ENCODE measurements at regions not wholly inside any gene's neighbourhood (a gene's known extent, or its start where the extent isn't known, plus 50 kb on each side); places are given as distances from the start of the nearest gene placed in this dataset.

DNA sequence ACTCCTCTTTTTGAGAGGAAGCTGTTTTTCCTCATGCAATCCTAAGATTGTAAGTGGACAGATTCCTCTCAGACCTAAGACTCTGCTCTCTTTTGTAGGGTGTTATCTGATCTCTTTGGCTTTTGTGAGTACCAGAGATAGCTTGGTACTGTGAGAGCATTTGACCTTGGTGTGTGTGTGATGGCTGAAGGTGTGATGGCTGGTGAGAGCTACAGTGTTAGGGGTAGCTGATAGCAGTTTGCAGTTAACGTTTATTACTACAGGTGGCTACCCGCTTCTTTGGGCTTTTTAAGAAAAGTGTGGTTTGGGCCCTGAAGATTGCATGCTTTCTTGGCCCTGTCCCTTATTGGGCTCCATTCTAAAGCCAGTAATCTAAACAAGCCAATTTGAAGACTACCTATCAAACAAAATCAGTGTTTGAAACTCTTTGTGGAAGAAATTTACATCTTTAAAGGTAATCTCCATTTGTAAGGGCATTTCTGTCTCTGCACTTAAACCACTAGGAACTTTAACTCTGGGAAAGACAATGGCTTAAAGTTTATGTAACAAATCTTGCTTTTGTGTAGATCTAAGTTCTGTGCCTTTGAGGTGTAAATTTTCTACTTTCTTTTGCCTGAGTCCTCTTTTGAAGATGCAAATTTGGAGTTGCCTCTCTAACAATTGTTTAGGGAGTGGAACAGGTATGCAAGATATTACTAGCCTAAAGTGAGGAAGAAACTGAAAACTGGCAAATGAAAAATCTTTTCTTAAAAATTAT, 85.3 kb upstream of the SERBP1 start:
- Histone ChIP-seq H3K4me3 (no peak overlapping the region), H3K4me1 (no peaks in the 10 kb centered on the region), H3K9me3 (no peaks in the 10 kb centered on the region), H3K4me2 (no peak overlapping the region), H3K27ac (no peak overlapping the region)
- no peak for DNase-seq (ENCODE audit: low read depth in 1 of 2, low spot score in 1 of 2)
- WGBS (ENCODE audit: missing lambda C conversion rate): 88% methylated on average over 2 of the region's 2 CpGs
- ChIA-PET CTCF (interaction anchor here (1.8 to 4.7 kb wide), 2 partner anchors 15 to 245 kb away, joined by 4 to 19 read pairs; no protein-coding TSS in a partner anchor), POLR2A (no interaction called here)
- TF ChIP-seq CBX8 (IDR thresholded peaks at IDR 0.05) (no peak), POLR2A (IDR thresholded peaks at IDR 0.05; ENCODE audit: low read length) (no peak), FOSL2 (IDR thresholded peaks at IDR 0.05) (no peak), FOSL2 (CRISPR knock-in tag; IDR thresholded peaks at IDR 0.05) (no peak), SREBF2 (IDR thresholded peaks at IDR 0.05) (no peak), RCOR1 (IDR thresholded peaks at IDR 0.05; ENCODE audit: low read depth, low read length) (no peak), JUN (IDR thresholded peaks at IDR 0.05) (no peak), PHF8 (IDR thresholded peaks at IDR 0.05; ENCODE audit: borderline replicate concordance, low read depth) (no peak), FOXS1 (CRISPR knock-in tag; IDR thresholded peaks at IDR 0.05) (no peak), ZFP36 (IDR thresholded peaks at IDR 0.05; ENCODE audit: borderline replicate concordance, partially characterized antibody) (no peak), FOSB (CRISPR knock-in tag; IDR thresholded peaks at IDR 0.05) (no peak)
- TF ChIP-seq, protein P1, sequence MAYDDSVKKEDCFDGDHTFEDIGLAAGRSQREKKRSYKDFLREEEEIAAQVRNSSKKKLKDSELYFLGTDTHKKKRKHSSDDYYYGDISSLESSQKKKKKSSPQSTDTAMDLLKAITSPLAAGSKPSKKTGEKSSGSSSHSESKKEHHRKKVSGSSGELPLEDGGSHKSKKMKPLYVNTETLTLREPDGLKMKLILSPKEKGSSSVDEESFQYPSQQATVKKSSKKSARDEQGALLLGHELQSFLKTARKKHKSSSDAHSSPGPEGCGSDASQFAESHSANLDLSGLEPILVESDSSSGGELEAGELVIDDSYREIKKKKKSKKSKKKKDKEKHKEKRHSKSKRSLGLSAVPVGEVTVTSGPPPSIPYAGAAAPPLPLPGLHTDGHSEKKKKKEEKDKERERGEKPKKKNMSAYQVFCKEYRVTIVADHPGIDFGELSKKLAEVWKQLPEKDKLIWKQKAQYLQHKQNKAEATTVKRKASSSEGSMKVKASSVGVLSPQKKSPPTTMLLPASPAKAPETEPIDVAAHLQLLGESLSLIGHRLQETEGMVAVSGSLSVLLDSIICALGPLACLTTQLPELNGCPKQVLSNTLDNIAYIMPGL (CRISPR knock-in tag; IDR thresholded peaks at IDR 0.05; ENCODE audit: borderline replicate concordance): no peak
- TF ChIP-seq, protein P2, sequence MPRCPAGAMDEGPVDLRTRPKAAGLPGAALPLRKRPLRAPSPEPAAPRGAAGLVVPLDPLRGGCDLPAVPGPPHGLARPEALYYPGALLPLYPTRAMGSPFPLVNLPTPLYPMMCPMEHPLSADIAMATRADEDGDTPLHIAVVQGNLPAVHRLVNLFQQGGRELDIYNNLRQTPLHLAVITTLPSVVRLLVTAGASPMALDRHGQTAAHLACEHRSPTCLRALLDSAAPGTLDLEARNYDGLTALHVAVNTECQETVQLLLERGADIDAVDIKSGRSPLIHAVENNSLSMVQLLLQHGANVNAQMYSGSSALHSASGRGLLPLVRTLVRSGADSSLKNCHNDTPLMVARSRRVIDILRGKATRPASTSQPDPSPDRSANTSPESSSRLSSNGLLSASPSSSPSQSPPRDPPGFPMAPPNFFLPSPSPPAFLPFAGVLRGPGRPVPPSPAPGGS (IDR thresholded peaks at IDR 0.05): no peak
- TF ChIP-seq, protein P3, sequence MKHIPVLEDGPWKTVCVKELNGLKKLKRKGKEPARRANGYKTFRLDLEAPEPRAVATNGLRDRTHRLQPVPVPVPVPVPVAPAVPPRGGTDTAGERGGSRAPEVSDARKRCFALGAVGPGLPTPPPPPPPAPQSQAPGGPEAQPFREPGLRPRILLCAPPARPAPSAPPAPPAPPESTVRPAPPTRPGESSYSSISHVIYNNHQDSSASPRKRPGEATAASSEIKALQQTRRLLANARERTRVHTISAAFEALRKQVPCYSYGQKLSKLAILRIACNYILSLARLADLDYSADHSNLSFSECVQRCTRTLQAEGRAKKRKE (CRISPR knock-in tag; IDR thresholded peaks at IDR 0.05; ENCODE audit: low read depth): no peak
- FAIRE-seq: no peak
- ATAC-seq: no peak

DNA sequence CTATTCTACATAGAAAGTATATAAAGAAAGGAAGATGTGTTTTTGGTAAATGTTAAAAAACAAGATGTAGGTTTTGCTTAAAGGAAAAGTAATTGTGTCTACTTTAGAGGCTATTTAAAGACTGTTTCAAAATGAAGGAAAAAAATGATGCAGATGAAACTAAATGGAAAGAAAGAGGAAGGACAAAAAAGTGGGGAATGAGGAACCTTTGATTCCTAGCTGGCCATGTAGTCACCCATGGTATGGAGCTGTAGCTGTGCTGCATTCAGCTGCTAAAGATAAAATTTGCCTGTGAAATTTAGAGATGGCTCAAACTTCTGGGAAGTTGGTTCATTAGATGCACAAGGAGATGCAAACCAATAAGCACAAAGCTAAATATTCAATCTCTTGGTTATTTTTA, 86.8 kb upstream of the SERBP1 start:
- no peak for FAIRE-seq

More for the DNA sequence above, 86.8 kb upstream of the SERBP1 start:
- CTCF ChIA-PET: interaction anchor here (1.3 to 4.7 kb wide), 2 partner anchors 16 to 19 kb away, joined by 3 to 19 read pairs; no protein-coding TSS in a partner anchor
- Histone ChIP-seq H3K4me1 (no peaks in the 10 kb centered on the region; the same call in 2 of the 3 replicates), H3K4me2 (no peak overlapping the region), H3K27ac (no peak overlapping the region), H3K9me3 (no peaks in the 10 kb centered on the region), H3K4me3 (no peak overlapping the region)
- ATAC-seq (no peak), DNase-seq (ENCODE audit: low read depth in 1 of 2, low spot score in 1 of 2) (no peak)
- no peak for TF ChIP-seq GATA3 (IDR thresholded peaks at IDR 0.05; ENCODE audit: borderline replicate concordance)
- TF ChIP-seq FOSB (CRISPR knock-in tag; IDR thresholded peaks at IDR 0.05): no peak
- TF ChIP-seq PHF8 (IDR thresholded peaks at IDR 0.05; ENCODE audit: borderline replicate concordance, low read depth): no peak
- TF ChIP-seq RAD21 (conservative IDR thresholded peaks at IDR 0.05 in 1 of 2, IDR thresholded peaks at IDR 0.05 in 1 of 2): no peak
- TF ChIP-seq CHD4 (IDR thresholded peaks at IDR 0.05; ENCODE audit: borderline replicate concordance): no peak
- TF ChIP-seq NPAS2 (CRISPR knock-in tag; IDR thresholded peaks at IDR 0.05; ENCODE audit: borderline replicate concordance): no peak
- TF ChIP-seq, protein P1 (CRISPR knock-in tag; IDR thresholded peaks at IDR 0.05; ENCODE audit: borderline replicate concordance): no peak
- TF ChIP-seq, protein P4, sequence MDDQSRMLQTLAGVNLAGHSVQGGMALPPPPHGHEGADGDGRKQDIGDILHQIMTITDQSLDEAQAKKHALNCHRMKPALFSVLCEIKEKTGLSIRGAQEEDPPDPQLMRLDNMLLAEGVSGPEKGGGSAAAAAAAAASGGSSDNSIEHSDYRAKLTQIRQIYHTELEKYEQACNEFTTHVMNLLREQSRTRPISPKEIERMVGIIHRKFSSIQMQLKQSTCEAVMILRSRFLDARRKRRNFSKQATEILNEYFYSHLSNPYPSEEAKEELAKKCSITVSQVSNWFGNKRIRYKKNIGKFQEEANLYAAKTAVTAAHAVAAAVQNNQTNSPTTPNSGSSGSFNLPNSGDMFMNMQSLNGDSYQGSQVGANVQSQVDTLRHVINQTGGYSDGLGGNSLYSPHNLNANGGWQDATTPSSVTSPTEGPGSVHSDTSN (IDR thresholded peaks at IDR 0.05): no peak
- no peak for TF ChIP-seq SMC3 (IDR thresholded peaks at IDR 0.05)
- TF ChIP-seq BHLHE40 (IDR thresholded peaks at IDR 0.05; ENCODE audit: low read depth, low read length): no peak
- TF ChIP-seq TP53 (CRISPR knock-in tag; IDR thresholded peaks at IDR 0.05): no peak
- no peak for TF ChIP-seq HOXB13 (CRISPR knock-in tag; IDR thresholded peaks at IDR 0.05; ENCODE audit: low read depth)
- TF ChIP-seq EHMT2 (IDR thresholded peaks at IDR 0.05; ENCODE audit: low read depth): no peak
- no peak for TF ChIP-seq KDM1A (IDR thresholded peaks at IDR 0.05; ENCODE audit: low read depth)
- POLR2A ChIA-PET: no interaction called here
